Neuronal stem cell (in vitro differentiated cells): ENCODE measurements at regions not wholly inside any gene's neighbourhood (a gene's known extent, or its start where the extent isn't known, plus 50 kb on each side); places are given as distances from the start of the nearest gene placed in this dataset.
A peak's percentile ranks its signal among the peaks of the same experiment; 100 is the strongest.
"Not testable (repeated sequence)": the region's sequence is repeated elsewhere in the genome, so short reads cannot be mapped to it uniquely, and the experiment has no call there.

ENCODE experiments used
- DNase-seq: peaks from one replicate; pipeline ENCODE4 v3.0.0-alpha.2; 2013; ENCODE audit warnings: low spot score
- H2AFZ ChIP-seq: one replicate; pipeline ENCODE4 v1.6.1; 2013; ENCODE audit warnings: mild to moderate bottlenecking, low read length, inconsistent platforms
- H2AK5ac ChIP-seq: 2 replicates; pipeline ENCODE4 v1.6.1; 2013; ENCODE audit warnings: low read depth, mild to moderate bottlenecking, inconsistent platforms, low read length, moderate library complexity, mixed read lengths
- H2BK120ac ChIP-seq: 2 replicates; pipeline ENCODE4 v1.6.1; 2013; ENCODE audit warnings: low read depth, mild to moderate bottlenecking, inconsistent platforms, low read length, moderate library complexity, mixed read lengths
- H2BK12ac ChIP-seq: one replicate; pipeline ENCODE4 v1.6.1; 2013; ENCODE audit warnings: low read length, inconsistent platforms
- H2BK15ac ChIP-seq: 2 replicates; pipeline ENCODE4 v1.6.1; 2013; ENCODE audit warnings: mild to moderate bottlenecking, low read length, inconsistent platforms, mixed read lengths
- H2BK5ac ChIP-seq: one replicate; pipeline ENCODE4 v1.6.1; 2013; ENCODE audit warnings: inconsistent platforms, mild to moderate bottlenecking, low read length, moderate library complexity
- H3K14ac ChIP-seq: one replicate; pipeline ENCODE4 v1.6.1; 2013; ENCODE audit warnings: low read length, inconsistent platforms
- H3K18ac ChIP-seq: 2 replicates; pipeline ENCODE4 v1.6.1; 2013; ENCODE audit warnings: low read length, inconsistent platforms
- H3K23ac ChIP-seq: 2 replicates; pipeline ENCODE4 v1.6.1; 2013; ENCODE audit warnings: low read depth, mild to moderate bottlenecking, mixed read lengths, low read length, inconsistent platforms; ENCODE audit not compliant: poor library complexity
- H3K27ac ChIP-seq: replicated peaks from 3 replicates; pipeline ENCODE4 v1.5.1; 2013; ENCODE audit warnings: low read length, inconsistent platforms
- H3K27me3 ChIP-seq, 3 experiments: 2 replicates each; pipeline ENCODE4 v1.6.1; 2013; ENCODE audit warnings: low read length in 3 of 3, mild to moderate bottlenecking in 2 of 3, inconsistent platforms in 1 of 3, low read depth in 1 of 3, mixed read lengths in 1 of 3, moderate library complexity in 1 of 3; ENCODE audit not compliant: control insufficient read depth in 3 of 3, insufficient read depth in 3 of 3
- H3K36me3 ChIP-seq, 2 donors: replicated peaks in 1 of 2; 2 replicates each; pipeline ENCODE4 v1.6.1; 2013; ENCODE audit warnings: low read length in 2 of 2; ENCODE audit not compliant: control insufficient read depth in 2 of 2, insufficient read depth in 2 of 2
- H3K4ac ChIP-seq: 2 replicates; pipeline ENCODE4 v1.6.1; 2013; ENCODE audit warnings: inconsistent platforms, mild to moderate bottlenecking, low read length, moderate library complexity
- H3K4me1 ChIP-seq, 2 donors: 1 replicate in 1 of 2; 2 replicates in 1 of 2; pipeline ENCODE4 v1.6.1; 2013; ENCODE audit warnings: low read length in 2 of 2, low read depth in 1 of 2; ENCODE audit not compliant: control insufficient read depth in 2 of 2, insufficient read depth in 1 of 2
- H3K4me2 ChIP-seq: one replicate; pipeline ENCODE4 v1.6.1; 2013; ENCODE audit warnings: mild to moderate bottlenecking, low read length, inconsistent platforms; ENCODE audit not compliant: insufficient read depth, poor library complexity, severe bottlenecking
- H3K4me3 ChIP-seq, 2 donors: 2 replicates each; pipeline ENCODE4 v1.5.1; 2013; ENCODE audit warnings: low read length in 2 of 2, mild to moderate bottlenecking in 2 of 2, inconsistent platforms in 1 of 2, moderate library complexity in 1 of 2
- H3K79me1 ChIP-seq: one replicate; pipeline ENCODE4 v1.6.1; 2013; ENCODE audit warnings: low read depth, mild to moderate bottlenecking, inconsistent platforms, low read length, moderate library complexity
- H3K9ac ChIP-seq: one replicate; pipeline ENCODE4 v1.6.1; 2013; ENCODE audit warnings: mild to moderate bottlenecking, low read depth, low read length, inconsistent platforms; ENCODE audit not compliant: poor library complexity
- H3K9me3 ChIP-seq, 2 donors: replicated peaks in 1 of 2; 2 replicates each; pipeline versions ENCODE3 to v1.6.1; 2013; ENCODE audit warnings: low read length in 2 of 2, mild to moderate bottlenecking in 2 of 2, inconsistent platforms in 1 of 2, low read depth in 1 of 2, mixed read lengths in 1 of 2, moderate library complexity in 1 of 2; ENCODE audit not compliant: control insufficient read depth in 2 of 2, insufficient read depth in 1 of 2
- H4K8ac ChIP-seq: one replicate; pipeline ENCODE4 v1.6.1; 2013; ENCODE audit warnings: low read depth, mild to moderate bottlenecking, inconsistent platforms, low read length, moderate library complexity
- H4K91ac ChIP-seq: one replicate; pipeline ENCODE4 v1.6.1; 2013; ENCODE audit warnings: low read length, low read depth, mild to moderate bottlenecking, inconsistent platforms; ENCODE audit not compliant: poor library complexity
- WGBS, 2 donors: extraction: QIAGEN DNeasy Blood & Tissue Kit; methylation state at CpG; one replicate each; pipeline ENCODE4 v1.1.7; 2013; ENCODE audit warnings: missing lambda C conversion rate in 2 of 2, mixed read lengths in 1 of 2; ENCODE audit not compliant: insufficient read length in 2 of 2, insufficient replicate concordance in 1 of 2; ENCODE audit errors: extremely low coverage in 2 of 2; 5-methylcytosine and 5-hydroxymethylcytosine counted together

GRCh38 chr16:29346796-29347580 lies 59.5 kb downstream of the NPIPB11 start:
- not testable (repeated sequence) for H2AK5ac ChIP-seq, H3K9ac ChIP-seq, H3K4me2 ChIP-seq, H3K4ac ChIP-seq, H3K9me3 ChIP-seq, H2BK5ac ChIP-seq, H2BK120ac ChIP-seq, DNase-seq, H2AFZ ChIP-seq, H3K4me3 ChIP-seq, H3K23ac ChIP-seq, H3K4me1 ChIP-seq, H3K79me1 ChIP-seq, H2BK15ac ChIP-seq, H2BK12ac ChIP-seq, H3K27ac ChIP-seq, H3K14ac ChIP-seq, H3K36me3 ChIP-seq, H4K91ac ChIP-seq, H3K18ac ChIP-seq, H3K27me3 ChIP-seq
- WGBS, 2 donors, result no CpG with 5 or more reads among the region's 7 CpGs
- peak overlapping the region; percentile 23 for H4K8ac ChIP-seq

GRCh38 chr16:29346203-29346602 lies 60.3 kb downstream of the NPIPB11 start:
- H2BK120ac ChIP-seq, H3K4me1 ChIP-seq, H3K4me3 ChIP-seq, H3K14ac ChIP-seq, DNase-seq, H3K27me3 ChIP-seq, H3K27ac ChIP-seq, H2BK5ac ChIP-seq, H3K79me1 ChIP-seq, H2AK5ac ChIP-seq, H4K8ac ChIP-seq, H2BK12ac ChIP-seq, H3K23ac ChIP-seq, H2BK15ac ChIP-seq, H3K4ac ChIP-seq, H2AFZ ChIP-seq, H3K4me2 ChIP-seq, H3K18ac ChIP-seq, H3K36me3 ChIP-seq, H3K9me3 ChIP-seq, H3K9ac ChIP-seq, H4K91ac ChIP-seq: not testable (repeated sequence)
- no CpG with 5 or more reads among the region's 2 CpGs for WGBS, 2 donors

GRCh38 chr16:29342937-29343336 lies 63.6 kb downstream of the NPIPB11 start:
- not testable (repeated sequence) for H3K18ac ChIP-seq, H3K4me1 ChIP-seq, H2BK5ac ChIP-seq, H3K27me3 ChIP-seq, H3K9me3 ChIP-seq, H3K23ac ChIP-seq, H3K36me3 ChIP-seq, H3K14ac ChIP-seq, H3K4ac ChIP-seq, H3K79me1 ChIP-seq, DNase-seq, H2BK12ac ChIP-seq, H2AK5ac ChIP-seq, H2BK15ac ChIP-seq, H4K8ac ChIP-seq, H2BK120ac ChIP-seq, H3K27ac ChIP-seq, H3K4me2 ChIP-seq, H4K91ac ChIP-seq, H2AFZ ChIP-seq, H3K4me3 ChIP-seq, H3K9ac ChIP-seq
- WGBS, 2 donors, result no CpG with 5 or more reads among the region's 4 CpGs

GRCh38 chr16:29340779-29341438 lies 65.6 kb downstream of the NPIPB11 start:
- H2BK15ac ChIP-seq, H3K9me3 ChIP-seq, H3K23ac ChIP-seq, H2AK5ac ChIP-seq, H2BK12ac ChIP-seq, H3K4me3 ChIP-seq, H3K9ac ChIP-seq, H3K36me3 ChIP-seq, H3K4me2 ChIP-seq, H3K18ac ChIP-seq, H3K4ac ChIP-seq, H3K14ac ChIP-seq, H3K27me3 ChIP-seq, H3K4me1 ChIP-seq, H4K91ac ChIP-seq, H2BK120ac ChIP-seq, H4K8ac ChIP-seq, DNase-seq, H3K79me1 ChIP-seq, H2BK5ac ChIP-seq, H3K27ac ChIP-seq: not testable (repeated sequence)
- peak overlapping the region; percentile 24 for H2AFZ ChIP-seq
- no CpG with 5 or more reads among the region's 9 CpGs for WGBS, 2 donors
